Parathyroid adenoma (tissue), 2 donors: ENCODE measurements at regions not wholly inside any gene's neighbourhood (a gene's known extent, or its start where the extent isn't known, plus 50 kb on each side); places are given as distances from the start of the nearest gene placed in this dataset.

Source experiments
- H2AFZ ChIP-seq: fragments of 300-600 bp; sonication (generic); one replicate; pipeline ENCODE4 v1.7.0; 2017; ENCODE audit warnings: antibody characterized with exemption, mild to moderate bottlenecking
- H3K27ac ChIP-seq: fragments of 300-600 bp; sonication (generic); one replicate; pipeline ENCODE4 v1.7.0; 2017
- H3K27me3 ChIP-seq: fragments of 300-600 bp; sonication (generic); one replicate; pipeline ENCODE4 v1.7.0; 2017; ENCODE audit warnings: low read length; ENCODE audit not compliant: control insufficient read depth, insufficient read depth
- H3K36me3 ChIP-seq: fragments of 300-600 bp; sonication (generic); one replicate; pipeline ENCODE4 v1.7.0; 2017; ENCODE audit warnings: low read length; ENCODE audit not compliant: control insufficient read depth, insufficient read depth
- H3K4me1 ChIP-seq: fragments of 300-600 bp; sonication (generic); one replicate; pipeline ENCODE4 v1.7.0; 2017; ENCODE audit warnings: control low read depth
- H3K4me2 ChIP-seq: fragments of 300-600 bp; sonication (generic); one replicate; pipeline ENCODE4 v1.7.0; 2017; ENCODE audit warnings: low read length
- H3K4me3 ChIP-seq: fragments of 300-600 bp; sonication (generic); one replicate; pipeline ENCODE4 v1.7.0; 2017; ENCODE audit warnings: low read depth, low read length
- H3K79me2 ChIP-seq: fragments of 300-600 bp; sonication (generic); one replicate; pipeline ENCODE4 v1.7.0; 2017; ENCODE audit warnings: control low read depth
- H3K9ac ChIP-seq: fragments of 300-600 bp; sonication (generic); one replicate; pipeline ENCODE4 v1.7.0; 2017; ENCODE audit warnings: mild to moderate bottlenecking
- H3K9me3 ChIP-seq: fragments of 300-600 bp; sonication (generic); one replicate; pipeline ENCODE4 v1.7.0; 2017; ENCODE audit warnings: low read length; ENCODE audit not compliant: control insufficient read depth
- TF ChIP-seq, protein P1 (sequence below): fragments of 300-600 bp; sonication (generic); IDR thresholded peaks from one replicate; pipeline ENCODE4 v1.7.0; 2017; ENCODE audit warnings: antibody characterized with exemption, mild to moderate bottlenecking
- donor health status: primary hyperparathyroidism.

DNA sequence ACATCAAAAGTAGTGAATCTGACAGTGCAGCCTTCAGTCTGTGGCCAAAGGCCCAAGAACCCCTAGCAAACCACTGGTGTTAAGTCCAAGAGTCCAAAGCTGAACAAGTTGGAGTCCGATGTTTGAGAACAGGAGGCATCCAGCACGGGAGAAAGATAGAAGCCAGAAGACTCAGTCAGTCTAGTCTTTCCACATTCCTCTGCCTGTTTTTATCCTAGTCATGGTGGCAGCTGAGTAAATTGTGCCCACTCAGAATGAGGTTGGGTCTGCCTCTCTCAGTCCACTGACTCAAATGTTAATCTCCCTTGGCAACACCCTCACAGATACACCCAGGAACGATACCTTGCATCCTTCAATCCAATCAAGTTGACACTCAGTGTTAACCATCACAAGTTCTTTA lies 1255.4 kb downstream of the LRFN5 start:
- TF ChIP-seq, protein P1, sequence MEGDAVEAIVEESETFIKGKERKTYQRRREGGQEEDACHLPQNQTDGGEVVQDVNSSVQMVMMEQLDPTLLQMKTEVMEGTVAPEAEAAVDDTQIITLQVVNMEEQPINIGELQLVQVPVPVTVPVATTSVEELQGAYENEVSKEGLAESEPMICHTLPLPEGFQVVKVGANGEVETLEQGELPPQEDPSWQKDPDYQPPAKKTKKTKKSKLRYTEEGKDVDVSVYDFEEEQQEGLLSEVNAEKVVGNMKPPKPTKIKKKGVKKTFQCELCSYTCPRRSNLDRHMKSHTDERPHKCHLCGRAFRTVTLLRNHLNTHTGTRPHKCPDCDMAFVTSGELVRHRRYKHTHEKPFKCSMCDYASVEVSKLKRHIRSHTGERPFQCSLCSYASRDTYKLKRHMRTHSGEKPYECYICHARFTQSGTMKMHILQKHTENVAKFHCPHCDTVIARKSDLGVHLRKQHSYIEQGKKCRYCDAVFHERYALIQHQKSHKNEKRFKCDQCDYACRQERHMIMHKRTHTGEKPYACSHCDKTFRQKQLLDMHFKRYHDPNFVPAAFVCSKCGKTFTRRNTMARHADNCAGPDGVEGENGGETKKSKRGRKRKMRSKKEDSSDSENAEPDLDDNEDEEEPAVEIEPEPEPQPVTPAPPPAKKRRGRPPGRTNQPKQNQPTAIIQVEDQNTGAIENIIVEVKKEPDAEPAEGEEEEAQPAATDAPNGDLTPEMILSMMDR = no peak
- H3K4me1 ChIP-seq = no peaks in the 10 kb centered on the region
- no peaks in the 10 kb centered on the region for H3K27me3 ChIP-seq
- H3K27ac ChIP-seq = no peak overlapping the region
- no peak overlapping the region for H3K4me3 ChIP-seq
- no peak overlapping the region for H3K4me2 ChIP-seq
- no peaks in the 10 kb centered on the region for H3K9me3 ChIP-seq
- H3K9ac ChIP-seq = no peak overlapping the region
- H3K36me3 ChIP-seq = no peaks in the 10 kb centered on the region
- no peaks in the 10 kb centered on the region for H3K79me2 ChIP-seq
- H2AFZ ChIP-seq = no peak overlapping the region

- Histone ChIP-seq H3K27me3 (no peaks in the 10 kb centered on the region), H3K79me2 (no peaks in the 10 kb centered on the region), H3K4me1 (no peaks in the 10 kb centered on the region), H3K9ac (no peak overlapping the region), H3K4me3 (no peak overlapping the region), H3K9me3 (no peaks in the 10 kb centered on the region), H3K4me2 (no peak overlapping the region), H3K27ac (no peak overlapping the region), H2AFZ (no peak overlapping the region), H3K36me3 (no peaks in the 10 kb centered on the region)
- TF ChIP-seq, protein P1 = no peak
Observed at GRCh38 chr14:42860371-42860770, 1253.7 kb downstream of the LRFN5 start.

DNA sequence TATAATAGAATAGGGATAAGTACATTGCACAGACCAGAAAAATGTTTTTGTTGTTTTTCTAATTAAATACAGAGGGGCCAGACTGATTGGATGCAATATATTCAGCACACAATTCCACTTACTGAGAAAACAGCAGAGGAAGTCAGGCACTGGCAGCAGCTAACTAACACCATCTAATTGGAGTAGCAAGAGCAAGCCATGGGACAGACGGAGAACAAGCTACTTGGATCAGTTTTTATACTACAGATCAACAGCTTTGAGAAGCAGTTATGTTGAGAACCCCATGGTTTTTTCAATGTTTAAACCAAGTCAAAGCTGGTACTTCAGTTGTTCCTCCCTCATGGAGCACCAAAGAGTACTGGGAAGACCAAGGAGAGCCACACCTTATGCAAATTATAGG lies 1249.4 kb downstream of the LRFN5 start:
- no peak overlapping the region for H3K4me3 ChIP-seq
- no peak overlapping the region for H3K4me2 ChIP-seq
- TF ChIP-seq, protein P1 = no peak
- H3K79me2 ChIP-seq = no peaks in the 10 kb centered on the region
- H3K9me3 ChIP-seq = no peaks in the 10 kb centered on the region
- H3K27ac ChIP-seq = no peak overlapping the region
- no peaks in the 10 kb centered on the region for H3K36me3 ChIP-seq
- no peak overlapping the region for H2AFZ ChIP-seq
- no peaks in the 10 kb centered on the region for H3K27me3 ChIP-seq
- no peak overlapping the region for H3K9ac ChIP-seq
- H3K4me1 ChIP-seq = no peaks in the 10 kb centered on the region

DNA sequence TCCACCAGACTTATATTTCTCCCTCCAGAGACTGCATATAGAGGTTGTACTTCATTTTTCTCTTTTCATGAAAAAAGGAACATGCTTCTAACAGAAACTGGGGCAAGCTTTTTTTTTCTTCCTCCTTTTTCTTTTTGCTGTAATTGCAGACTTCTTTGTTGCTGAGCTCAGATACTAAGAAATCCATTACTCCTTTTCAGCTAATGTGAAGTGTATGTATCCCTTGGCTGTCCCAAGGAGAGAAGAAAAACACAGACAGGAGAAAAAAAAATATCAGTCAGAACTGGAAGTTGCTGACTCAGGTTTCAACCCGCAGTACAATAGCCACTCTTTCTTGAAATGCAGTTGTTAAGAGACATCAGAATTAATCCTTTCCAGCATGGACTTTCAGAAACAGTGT lies 1248.4 kb downstream of the LRFN5 start:
- Histone ChIP-seq H3K9ac (no peak overlapping the region), H3K4me2 (peak overlapping the region; percentile 31), H3K27me3 (no peaks in the 10 kb centered on the region), H3K79me2 (no peaks in the 10 kb centered on the region), H3K9me3 (no peaks in the 10 kb centered on the region), H3K27ac (no peak overlapping the region), H3K36me3 (no peaks in the 10 kb centered on the region), H3K4me3 (no peak overlapping the region), H3K4me1 (no peaks in the 10 kb centered on the region), H2AFZ (no peak overlapping the region)
- TF ChIP-seq, protein P1 = no peak

- no peak overlapping the region for H3K4me2 ChIP-seq
- no peak overlapping the region for H3K9ac ChIP-seq
- H3K36me3 ChIP-seq = no peaks in the 10 kb centered on the region
- H3K79me2 ChIP-seq = no peaks in the 10 kb centered on the region
- no peak overlapping the region for H3K27ac ChIP-seq
- H3K9me3 ChIP-seq = no peaks in the 10 kb centered on the region
- TF ChIP-seq, protein P1 = no peak
- H3K27me3 ChIP-seq = no peaks in the 10 kb centered on the region
- no peaks in the 10 kb centered on the region for H3K4me1 ChIP-seq
- no peak overlapping the region for H2AFZ ChIP-seq
- no peak overlapping the region for H3K4me3 ChIP-seq
Observed at GRCh38 chr14:42854061-42854460, 1247.4 kb downstream of the LRFN5 start.
